OCI-LY7 (cell line): ENCODE measurements at regions not wholly inside any gene's neighbourhood (a gene's known extent, or its start where the extent isn't known, plus 50 kb on each side); places are given as distances from the start of the nearest gene placed in this dataset.

ENCODE experiments used
- BruUV-seq: library from RNA; stranded (reverse); fragments of 400-500 nt; replicated peaks from 2 replicates; lab custom pipeline; 2021; lab: Mats Ljungman, UMichigan
- CTCF ChIA-PET: fragments of 300-600 bp; sonication (Branson Sonifier 250); formaldehyde crosslinking; loops from one replicate; lab custom pipeline; 2022; ENCODE audit warnings: antibody characterized with exemption; ENCODE audit not compliant: unreplicated experiment; lab: Charles Lee
- POLR2A ChIA-PET: fragments of 300-600 bp; sonication (Branson Sonifier 250); formaldehyde crosslinking; loops from one replicate; lab custom pipeline; 2022; ENCODE audit warnings: antibody characterized with exemption; lab: Charles Lee
- DNase-seq: peaks from one replicate; pipeline ENCODE4 v3.0.0-alpha.2; 2015; ENCODE audit warnings: low spot score
- H2AFZ ChIP-seq: fragments of 200-600 bp; sonication (generic), shearing (Covaris generic); 2 replicates; pipeline ENCODE4 v1.6.1; 2014; ENCODE audit warnings: mild to moderate bottlenecking, antibody characterized with exemption, low read length, moderate library complexity
- H3K27ac ChIP-seq: fragments of 200-600 bp; sonication (generic); 2 replicates; pipeline ENCODE4 v1.5.1; 2014; ENCODE audit warnings: mixed run types, low read depth, mild to moderate bottlenecking, moderate library complexity, low read length, inconsistent platforms; ENCODE audit not compliant: poor library complexity, severe bottlenecking
- H3K36me3 ChIP-seq: fragments of 200-600 bp; sonication (generic); 2 replicates; pipeline ENCODE4 v1.6.1; 2014; ENCODE audit warnings: mild to moderate bottlenecking, antibody characterized with exemption, low read length, moderate library complexity, mixed read lengths; ENCODE audit not compliant: insufficient read depth
- H3K4me1 ChIP-seq: fragments of 200-600 bp; sonication (generic); 2 replicates; pipeline ENCODE4 v1.5.1; 2014; ENCODE audit warnings: mild to moderate bottlenecking, low read length; ENCODE audit not compliant: insufficient read depth, poor library complexity, severe bottlenecking
- H3K4me2 ChIP-seq: fragments of 200-600 bp; sonication (generic); 2 replicates; pipeline ENCODE4 v1.6.1; 2014; ENCODE audit warnings: mild to moderate bottlenecking, low read length
- H3K4me3 ChIP-seq: fragments of 200-600 bp; sonication (generic); 2 replicates; pipeline ENCODE4 v1.5.1; 2014; ENCODE audit warnings: mild to moderate bottlenecking, low read depth, low read length; ENCODE audit not compliant: poor library complexity, severe bottlenecking
- H3K79me2 ChIP-seq: fragments of 200-600 bp; sonication (generic); 2 replicates; pipeline ENCODE4 v1.6.1; 2016; ENCODE audit warnings: low read depth, mild to moderate bottlenecking, low read length, moderate library complexity, mixed read lengths; ENCODE audit not compliant: insufficient read depth
- H3K9me2 ChIP-seq: fragments of 200-600 bp; sonication (generic); 2 replicates; pipeline ENCODE4 v1.6.1; 2016; ENCODE audit warnings: mild to moderate bottlenecking, low read length, mixed read lengths; ENCODE audit not compliant: insufficient read depth
- H3K9me3 ChIP-seq: fragments of 200-600 bp; sonication (generic); 2 replicates; pipeline ENCODE4 v1.6.1; 2014; ENCODE audit warnings: mild to moderate bottlenecking, mixed run types, low read length, mixed read lengths
- H4K20me1 ChIP-seq: fragments of 200-600 bp; sonication (generic); 2 replicates; pipeline ENCODE4 v1.6.1; 2014; ENCODE audit warnings: mild to moderate bottlenecking, antibody characterized with exemption, low read length, moderate library complexity, mixed read lengths; ENCODE audit not compliant: insufficient read depth
- CTCF ChIP-seq: fragments of 200-600 bp; sonication (generic); conservative IDR thresholded peaks from 2 replicates; pipeline ENCODE4 v1.5.1; 2014; ENCODE audit warnings: mild to moderate bottlenecking, antibody characterized with exemption, low read length, moderate library complexity, mixed read lengths
- EZH2phosphoT487 ChIP-seq: fragments of 200-600 bp; sonication (generic); IDR thresholded peaks from 2 replicates; pipeline ENCODE4 v1.6.1; 2018; ENCODE audit warnings: low read depth, borderline replicate concordance, mild to moderate bottlenecking, mixed run types, antibody characterized with exemption, low read length, moderate library complexity, mixed read lengths
- intact Hi-C: fragments of 100-400 bp; cut with micrococcal nuclease; formaldehyde crosslinking; loops from one replicate; pipeline ENCODE4 v1.10.0; 2022; ENCODE audit not compliant: unreplicated experiment

- intact Hi-C loops, result no loop called here
- H3K9me3 ChIP-seq, result no peaks in the 10 kb centered on the region
- H3K9me2 ChIP-seq, result no peaks in the 10 kb centered on the region
- no peak overlapping the region for H3K27ac ChIP-seq
- no peaks in the 10 kb centered on the region for H3K36me3 ChIP-seq
- TF ChIP-seq EZH2phosphoT487 (no peak), CTCF (no peak)
- H4K20me1 ChIP-seq, result no peaks in the 10 kb centered on the region
- H3K4me2 ChIP-seq, result no peak overlapping the region
- BruUV-seq, result no TSS peak
- ChIA-PET CTCF (no interaction called here), POLR2A (interaction anchor here (0.6 to 0.7 kb wide), 3 partner anchors 90 to 213 kb away, joined by 3 to 4 read pairs (median 3); no protein-coding TSS in a partner anchor)
- H2AFZ ChIP-seq, result no peak overlapping the region
- no peaks in the 10 kb centered on the region for H3K79me2 ChIP-seq
- no peak for DNase-seq
- H3K4me3 ChIP-seq, result no peak overlapping the region
- no peaks in the 10 kb centered on the region for H3K4me1 ChIP-seq
These were observed 51.9 kb upstream of the OTOL1 start for GRCh38 chr3:161444694-161445077.

GRCh38 chr3:161443921-161444693, 52.5 kb upstream of the OTOL1 start:
- no peak overlapping the region for H2AFZ ChIP-seq
- intact Hi-C loops, result no loop called here
- TF ChIP-seq CTCF, result no peak
- TF ChIP-seq EZH2phosphoT487, result no peak
- H3K4me3 ChIP-seq, result no peak overlapping the region
- H3K4me2 ChIP-seq, result no peak overlapping the region
- H3K79me2 ChIP-seq, result no peaks in the 10 kb centered on the region
- POLR2A ChIA-PET, result interaction anchor here (0.7 kb wide), 1 partner anchor 213 kb away, joined by 3 read pairs; no protein-coding TSS in a partner anchor
- H3K9me3 ChIP-seq, result no peaks in the 10 kb centered on the region
- H4K20me1 ChIP-seq, result no peaks in the 10 kb centered on the region
- BruUV-seq, result no TSS peak
- H3K27ac ChIP-seq, result no peak overlapping the region
- H3K9me2 ChIP-seq, result no peaks in the 10 kb centered on the region
- DNase-seq, result no peak
- CTCF ChIA-PET, result no interaction called here
- no peaks in the 10 kb centered on the region for H3K36me3 ChIP-seq
- H3K4me1 ChIP-seq, result no peaks in the 10 kb centered on the region

GRCh38 chr3:161430307-161430706, 59.0 kb upstream of the SPTSSB start:
- no peak overlapping the region for H2AFZ ChIP-seq
- no peaks in the 10 kb centered on the region for H3K9me3 ChIP-seq
- H3K79me2 ChIP-seq, result no peaks in the 10 kb centered on the region
- no peaks in the 10 kb centered on the region for H3K4me1 ChIP-seq
- TF ChIP-seq CTCF (no peak), EZH2phosphoT487 (no peak)
- POLR2A ChIA-PET, result interaction anchor here (0.5 to 0.7 kb wide), 2 partner anchors 16 to 44 kb away, joined by 3 to 5 read pairs; no protein-coding TSS in a partner anchor
- CTCF ChIA-PET, result no interaction called here
- intact Hi-C loops, result no loop called here
- H3K4me2 ChIP-seq, result no peak overlapping the region
- no TSS peak for BruUV-seq
- H3K36me3 ChIP-seq, result no peaks in the 10 kb centered on the region
- no peaks in the 10 kb centered on the region for H4K20me1 ChIP-seq
- H3K27ac ChIP-seq, result no peak overlapping the region
- no peaks in the 10 kb centered on the region for H3K9me2 ChIP-seq
- no peak overlapping the region for H3K4me3 ChIP-seq
- no peak for DNase-seq
